ENCODE measurements at regions not wholly inside any gene's neighbourhood (a gene's known extent, or its start where the extent isn't known, plus 50 kb on each side); places are given as distances from the start of the nearest gene placed in this dataset.

- DNase-seq (ENCODE audit: low read depth), result peak; percentile 82
- TF ChIP-seq CTCF (IDR thresholded peaks at IDR 0.05; ENCODE audit: insufficient read depth, low read depth, low read length), result no peak
- no peak overlapping the region for H3K4me3 ChIP-seq (ENCODE audit: low read depth, low read length)
Measured at GRCh38 chr20:53878262-53879047, 191.9 kb downstream of the BCAS1 start.

GRCh38 chr20:53876956-53877355, 193.4 kb downstream of the BCAS1 start:
- DNase-seq (ENCODE audit: low read depth), result no peak
- H3K4me3 ChIP-seq (ENCODE audit: low read depth, low read length), result no peak overlapping the region
- TF ChIP-seq CTCF (IDR thresholded peaks at IDR 0.05; ENCODE audit: insufficient read depth, low read depth, low read length), result no peak

GRCh38 chr20:53876470-53876869, 193.9 kb downstream of the BCAS1 start:
- no peak overlapping the region for H3K4me3 ChIP-seq (ENCODE audit: low read depth, low read length)
- DNase-seq (ENCODE audit: low read depth), result no peak
- TF ChIP-seq CTCF (IDR thresholded peaks at IDR 0.05; ENCODE audit: insufficient read depth, low read depth, low read length), result no peak

GRCh38 chr20:53875452-53875851, 194.9 kb downstream of the BCAS1 start:
- no peak for TF ChIP-seq CTCF (IDR thresholded peaks at IDR 0.05; ENCODE audit: insufficient read depth, low read depth, low read length)
- no peak for DNase-seq (ENCODE audit: low read depth)
- H3K4me3 ChIP-seq (ENCODE audit: low read depth, low read length), result no peak overlapping the region

- DNase-seq (ENCODE audit: low read depth), result no peak
- no peak overlapping the region for H3K4me3 ChIP-seq (ENCODE audit: low read depth, low read length)
- TF ChIP-seq CTCF (IDR thresholded peaks at IDR 0.05; ENCODE audit: insufficient read depth, low read depth, low read length), result no peak
Measured at GRCh38 chr20:53874706-53875105, 195.7 kb downstream of the BCAS1 start.

- H3K4me3 ChIP-seq (ENCODE audit: low read depth, low read length), result no peak overlapping the region
- no peak for DNase-seq (ENCODE audit: low read depth)
- no peak for TF ChIP-seq CTCF (IDR thresholded peaks at IDR 0.05; ENCODE audit: insufficient read depth, low read depth, low read length)
Measured at GRCh38 chr20:53874104-53874503, 196.3 kb downstream of the BCAS1 start.

GRCh38 chr20:53873230-53873604, 197.2 kb downstream of the BCAS1 start:
- TF ChIP-seq CTCF (IDR thresholded peaks at IDR 0.05; ENCODE audit: insufficient read depth, low read depth, low read length), result no peak
- no peak for DNase-seq (ENCODE audit: low read depth)
- no peak overlapping the region for H3K4me3 ChIP-seq (ENCODE audit: low read depth, low read length)

Measured in fibroblast of villous mesenchyme (primary cell).